GM12878 (cell line): ENCODE measurements at regions not wholly inside any gene's neighbourhood (a gene's known extent, or its start where the extent isn't known, plus 50 kb on each side); places are given as distances from the start of the nearest gene placed in this dataset.

Experiments used
- SREBF1 ChIP-seq: IDR thresholded peaks from 2 replicates; pipeline ENCODE4 v1.6.1; 2012; ENCODE audit warnings: mild to moderate bottlenecking, low read length
- SREBF2 ChIP-seq: IDR thresholded peaks from 2 replicates; pipeline ENCODE4 v1.6.1; 2012; ENCODE audit warnings: mild to moderate bottlenecking, low read length
- TF ChIP-seq, protein P1 (sequence below), 3 experiments: IDR thresholded peaks in 2 of 3; conservative IDR thresholded peaks in 1 of 3; 2 replicates each; pipeline ENCODE4 v1.5.1; 2011; ENCODE audit warnings: low read depth in 3 of 3, low read length in 3 of 3, mild to moderate bottlenecking in 3 of 3, control low read depth in 2 of 3, moderate library complexity in 2 of 3, inconsistent platforms in 1 of 3, mixed read lengths in 1 of 3; ENCODE audit not compliant: control insufficient read depth in 2 of 3, insufficient read depth in 1 of 3; ENCODE audit errors: extremely low read depth in 1 of 3

DNA sequence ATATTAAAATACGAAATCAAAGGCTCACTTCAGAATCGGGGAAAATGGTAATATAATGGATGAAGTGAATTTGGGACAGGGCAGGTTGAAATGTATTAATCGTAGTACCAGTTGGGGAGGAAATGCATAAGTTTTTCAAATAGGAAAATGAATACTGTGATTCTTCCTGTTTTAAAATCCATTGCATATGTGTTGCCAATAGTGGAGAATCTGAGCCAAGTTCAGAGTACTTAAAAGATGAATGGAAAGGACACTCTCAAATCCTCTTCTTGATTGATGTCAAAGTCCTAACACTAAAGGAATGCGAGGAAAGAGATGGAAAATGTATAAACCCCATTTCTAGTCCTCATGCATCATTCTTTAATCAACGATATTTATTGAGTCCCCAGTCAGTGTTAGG lies 160.9 kb upstream of the CCNG1 start:
- no peak for TF ChIP-seq SREBF1
- TF ChIP-seq SREBF2 = no peak
- TF ChIP-seq, protein P1, sequence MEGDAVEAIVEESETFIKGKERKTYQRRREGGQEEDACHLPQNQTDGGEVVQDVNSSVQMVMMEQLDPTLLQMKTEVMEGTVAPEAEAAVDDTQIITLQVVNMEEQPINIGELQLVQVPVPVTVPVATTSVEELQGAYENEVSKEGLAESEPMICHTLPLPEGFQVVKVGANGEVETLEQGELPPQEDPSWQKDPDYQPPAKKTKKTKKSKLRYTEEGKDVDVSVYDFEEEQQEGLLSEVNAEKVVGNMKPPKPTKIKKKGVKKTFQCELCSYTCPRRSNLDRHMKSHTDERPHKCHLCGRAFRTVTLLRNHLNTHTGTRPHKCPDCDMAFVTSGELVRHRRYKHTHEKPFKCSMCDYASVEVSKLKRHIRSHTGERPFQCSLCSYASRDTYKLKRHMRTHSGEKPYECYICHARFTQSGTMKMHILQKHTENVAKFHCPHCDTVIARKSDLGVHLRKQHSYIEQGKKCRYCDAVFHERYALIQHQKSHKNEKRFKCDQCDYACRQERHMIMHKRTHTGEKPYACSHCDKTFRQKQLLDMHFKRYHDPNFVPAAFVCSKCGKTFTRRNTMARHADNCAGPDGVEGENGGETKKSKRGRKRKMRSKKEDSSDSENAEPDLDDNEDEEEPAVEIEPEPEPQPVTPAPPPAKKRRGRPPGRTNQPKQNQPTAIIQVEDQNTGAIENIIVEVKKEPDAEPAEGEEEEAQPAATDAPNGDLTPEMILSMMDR (IDR thresholded peaks at IDR 0.05 in 2 of 3, conservative IDR thresholded peaks at IDR 0.05 in 1 of 3; ENCODE audit: control insufficient read depth in 2 of 3, extremely low read depth in 1 of 3, insufficient read depth in 1 of 3, low read depth in 3 of 3, low read length in 3 of 3) = no peak
